ENCODE measurements at regions not wholly inside any gene's neighbourhood (a gene's known extent, or its start where the extent isn't known, plus 50 kb on each side); places are given as distances from the start of the nearest gene placed in this dataset.
"Not testable (repeated sequence)": the region's sequence is repeated elsewhere in the genome, so short reads cannot be mapped to it uniquely, and the experiment has no call there.

GRCh38 chr9:38848966-38849365, 129.0 kb upstream of the FAM240B start:
- TF ChIP-seq, protein P1, sequence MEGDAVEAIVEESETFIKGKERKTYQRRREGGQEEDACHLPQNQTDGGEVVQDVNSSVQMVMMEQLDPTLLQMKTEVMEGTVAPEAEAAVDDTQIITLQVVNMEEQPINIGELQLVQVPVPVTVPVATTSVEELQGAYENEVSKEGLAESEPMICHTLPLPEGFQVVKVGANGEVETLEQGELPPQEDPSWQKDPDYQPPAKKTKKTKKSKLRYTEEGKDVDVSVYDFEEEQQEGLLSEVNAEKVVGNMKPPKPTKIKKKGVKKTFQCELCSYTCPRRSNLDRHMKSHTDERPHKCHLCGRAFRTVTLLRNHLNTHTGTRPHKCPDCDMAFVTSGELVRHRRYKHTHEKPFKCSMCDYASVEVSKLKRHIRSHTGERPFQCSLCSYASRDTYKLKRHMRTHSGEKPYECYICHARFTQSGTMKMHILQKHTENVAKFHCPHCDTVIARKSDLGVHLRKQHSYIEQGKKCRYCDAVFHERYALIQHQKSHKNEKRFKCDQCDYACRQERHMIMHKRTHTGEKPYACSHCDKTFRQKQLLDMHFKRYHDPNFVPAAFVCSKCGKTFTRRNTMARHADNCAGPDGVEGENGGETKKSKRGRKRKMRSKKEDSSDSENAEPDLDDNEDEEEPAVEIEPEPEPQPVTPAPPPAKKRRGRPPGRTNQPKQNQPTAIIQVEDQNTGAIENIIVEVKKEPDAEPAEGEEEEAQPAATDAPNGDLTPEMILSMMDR (IDR thresholded peaks at IDR 0.05): not testable (repeated sequence)
- TF ChIP-seq EZH2, EZH2phosphoT487 (IDR thresholded peaks at IDR 0.05): not testable (repeated sequence)

Data from neural progenitor cell (in vitro differentiated cells).